ENCODE measurements at regions not wholly inside any gene's neighbourhood (a gene's known extent, or its start where the extent isn't known, plus 50 kb on each side); places are given as distances from the start of the nearest gene placed in this dataset.

- TF ChIP-seq CTCF (IDR thresholded peaks at IDR 0.05) (no peak), POLR2A (IDR thresholded peaks at IDR 0.05) (no peak)
Measured at GRCh38 chr12:34287437-34287836, 265.1 kb downstream of the ALG10 start.

All from thyroid gland (tissue), 4 donors.